ENCODE measurements at regions not wholly inside any gene's neighbourhood (a gene's known extent, or its start where the extent isn't known, plus 50 kb on each side); places are given as distances from the start of the nearest gene placed in this dataset.

DNA sequence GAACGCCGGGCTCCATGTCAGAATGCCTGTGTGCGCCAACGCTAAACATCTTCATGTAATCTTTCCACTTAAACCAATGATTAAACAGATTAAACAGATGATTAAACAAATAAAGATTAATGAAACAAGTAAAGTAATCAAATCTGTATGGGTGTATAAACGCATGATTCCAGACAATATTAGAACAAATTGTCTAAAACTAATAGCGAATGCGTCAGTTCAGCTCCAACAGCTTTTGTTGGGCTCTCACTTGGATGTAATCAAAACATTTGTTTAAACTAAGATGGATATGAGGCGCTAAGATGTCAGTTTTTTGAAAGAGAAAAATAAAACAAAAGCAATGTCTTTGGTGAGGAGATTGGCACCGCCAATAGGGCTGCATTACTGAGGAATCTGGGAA, 299.1 kb upstream of the TLE3 start:
- H3K4me3 ChIP-seq (ENCODE audit: low read depth, poor library complexity, severe bottlenecking): no peak overlapping the region
- 88 to 94% methylated on average over 9 of the region's 9 CpGs for WGBS, 2 donors
- TF ChIP-seq POLR2A (IDR thresholded peaks at IDR 0.05): no peak
- TF ChIP-seq, protein P1, sequence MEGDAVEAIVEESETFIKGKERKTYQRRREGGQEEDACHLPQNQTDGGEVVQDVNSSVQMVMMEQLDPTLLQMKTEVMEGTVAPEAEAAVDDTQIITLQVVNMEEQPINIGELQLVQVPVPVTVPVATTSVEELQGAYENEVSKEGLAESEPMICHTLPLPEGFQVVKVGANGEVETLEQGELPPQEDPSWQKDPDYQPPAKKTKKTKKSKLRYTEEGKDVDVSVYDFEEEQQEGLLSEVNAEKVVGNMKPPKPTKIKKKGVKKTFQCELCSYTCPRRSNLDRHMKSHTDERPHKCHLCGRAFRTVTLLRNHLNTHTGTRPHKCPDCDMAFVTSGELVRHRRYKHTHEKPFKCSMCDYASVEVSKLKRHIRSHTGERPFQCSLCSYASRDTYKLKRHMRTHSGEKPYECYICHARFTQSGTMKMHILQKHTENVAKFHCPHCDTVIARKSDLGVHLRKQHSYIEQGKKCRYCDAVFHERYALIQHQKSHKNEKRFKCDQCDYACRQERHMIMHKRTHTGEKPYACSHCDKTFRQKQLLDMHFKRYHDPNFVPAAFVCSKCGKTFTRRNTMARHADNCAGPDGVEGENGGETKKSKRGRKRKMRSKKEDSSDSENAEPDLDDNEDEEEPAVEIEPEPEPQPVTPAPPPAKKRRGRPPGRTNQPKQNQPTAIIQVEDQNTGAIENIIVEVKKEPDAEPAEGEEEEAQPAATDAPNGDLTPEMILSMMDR (IDR thresholded peaks at IDR 0.05): no peak
- DNase-seq (ENCODE audit: low spot score in 2 of 2): no peak
- intact Hi-C loops (cut with DNase I; ENCODE audit: low total_unique reads): no loop called here

- WGBS, 2 donors: 82 to 84% methylated on average over 11 of the region's 11 CpGs
- TF ChIP-seq, protein P1 (IDR thresholded peaks at IDR 0.05): no peak
- TF ChIP-seq POLR2A (IDR thresholded peaks at IDR 0.05): no peak
- H3K4me3 ChIP-seq (ENCODE audit: low read depth, poor library complexity, severe bottlenecking): no peak overlapping the region
- peak in 1 of 2 donors; percentile 74 for DNase-seq (ENCODE audit: low spot score in 2 of 2)
- intact Hi-C loops (cut with DNase I; ENCODE audit: low total_unique reads): no loop called here
Measured at GRCh38 chr15:70395164-70395563, 297.4 kb upstream of the TLE3 start.

- no peak overlapping the region for H3K4me3 ChIP-seq (ENCODE audit: low read depth, poor library complexity, severe bottlenecking)
- intact Hi-C loops (cut with DNase I; ENCODE audit: low total_unique reads): no loop called here
- TF ChIP-seq, protein P1 (IDR thresholded peaks at IDR 0.05): no peak
- TF ChIP-seq POLR2A (IDR thresholded peaks at IDR 0.05): no peak
- DNase-seq (ENCODE audit: low spot score in 2 of 2): no peak
Measured at GRCh38 chr15:70390723-70391122, 293.0 kb upstream of the TLE3 start.

DNA sequence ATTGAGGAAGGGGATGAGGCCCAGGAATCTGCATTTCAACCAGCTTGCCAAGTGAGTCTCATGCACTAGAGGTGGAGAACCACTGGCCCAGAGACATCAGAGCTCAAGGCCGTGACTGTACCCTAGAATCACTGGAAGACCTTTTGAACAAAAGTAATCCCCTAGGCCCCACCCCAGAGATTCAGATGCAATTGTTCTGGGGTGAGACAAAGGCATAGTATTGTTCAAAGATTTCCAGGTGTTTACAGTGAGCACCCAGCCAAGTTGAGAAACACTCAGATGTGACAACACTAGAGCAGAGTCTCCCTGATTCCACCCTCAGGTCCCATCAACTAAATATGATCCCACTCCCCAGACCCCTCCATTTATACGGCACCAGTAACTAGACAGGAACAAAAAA, 290.3 kb upstream of the TLE3 start:
- no peak overlapping the region for H3K4me3 ChIP-seq (ENCODE audit: low read depth, poor library complexity, severe bottlenecking)
- DNase-seq (ENCODE audit: low spot score in 2 of 2): no peak
- intact Hi-C loops (cut with DNase I; ENCODE audit: low total_unique reads): no loop called here
- TF ChIP-seq, protein P1 (IDR thresholded peaks at IDR 0.05): no peak
- TF ChIP-seq POLR2A (IDR thresholded peaks at IDR 0.05): no peak
- 90 to 91% methylated on average over 2 of the region's 2 CpGs for WGBS, 2 donors

DNA sequence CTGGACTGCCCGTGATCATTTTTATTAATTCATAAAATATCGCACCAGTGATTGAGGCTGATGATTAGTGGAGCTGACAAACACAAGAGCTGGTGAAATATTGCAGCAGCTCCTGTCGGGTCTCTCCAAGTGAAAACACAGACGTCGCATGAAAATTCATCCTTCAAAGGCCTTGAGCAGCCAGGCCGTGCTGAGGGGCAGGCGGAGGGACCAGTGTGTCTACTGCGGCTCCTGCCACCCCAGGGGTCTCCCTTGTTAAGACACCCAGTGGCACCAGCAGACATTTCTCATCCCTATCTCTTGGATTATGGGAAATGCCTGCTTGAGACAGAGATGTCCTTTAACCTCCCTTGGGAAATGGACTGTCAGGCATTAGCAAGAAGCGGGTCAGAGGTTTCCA, 289.4 kb upstream of the TLE3 start:
- no peak overlapping the region for H3K4me3 ChIP-seq (ENCODE audit: low read depth, poor library complexity, severe bottlenecking)
- no peak for TF ChIP-seq POLR2A (IDR thresholded peaks at IDR 0.05)
- TF ChIP-seq, protein P1 (IDR thresholded peaks at IDR 0.05): no peak
- intact Hi-C loops (cut with DNase I; ENCODE audit: low total_unique reads): no loop called here
- WGBS, 2 donors: 94 to 96% methylated on average over 9 of the region's 9 CpGs
- no peak for DNase-seq (ENCODE audit: low spot score in 2 of 2)

GRCh38 chr15:70385711-70386110, 288.0 kb upstream of the TLE3 start:
- 97 to 98% methylated on average over 8 of the region's 8 CpGs for WGBS, 2 donors
- H3K4me3 ChIP-seq (ENCODE audit: low read depth, poor library complexity, severe bottlenecking): no peak overlapping the region
- TF ChIP-seq, protein P1 (IDR thresholded peaks at IDR 0.05): no peak
- no peak for TF ChIP-seq POLR2A (IDR thresholded peaks at IDR 0.05)
- intact Hi-C loops (cut with DNase I; ENCODE audit: low total_unique reads): loop anchor here (1.0 kb wide), 1 partner anchor 15 kb away; no protein-coding TSS in a partner anchor
- DNase-seq (ENCODE audit: low spot score in 2 of 2): peak in 1 of 2 donors; percentile 59
